Skin of body (tissue), 1 donor: ENCODE measurements at regions not wholly inside any gene's neighbourhood (a gene's known extent, or its start where the extent isn't known, plus 50 kb on each side); places are given as distances from the start of the nearest gene placed in this dataset.
A peak's percentile ranks its signal among the peaks of the same experiment; 100 is the strongest.

Experiments used
- DNase-seq: peaks from one replicate; lab custom pipeline; 2025; lab: John Stamatoyannopoulos, UW

- DNase-seq, result no peak
Measured at GRCh38 chr2:191514613-191515012, 163.3 kb upstream of the NABP1 start.

GRCh38 chr2:191515551-191515950 is 162.4 kb upstream of the NABP1 start:
- DNase-seq, result no peak

- DNase-seq, result no peak
Measured at GRCh38 chr2:191516260-191516659, 161.7 kb upstream of the NABP1 start.

- DNase-seq, result peak; percentile 50
Measured at GRCh38 chr2:191521608-191522208, 156.2 kb upstream of the NABP1 start.

- DNase-seq, result no peak
Measured at GRCh38 chr2:191522478-191523120, 155.3 kb upstream of the NABP1 start.

GRCh38 chr2:191526091-191526490 is 151.8 kb upstream of the NABP1 start:
- DNase-seq, result no peak

- no peak for DNase-seq
Measured at GRCh38 chr2:191526536-191526935, 151.4 kb upstream of the NABP1 start.

- no peak for DNase-seq
Measured at GRCh38 chr2:191526953-191527556, 150.9 kb upstream of the NABP1 start.

GRCh38 chr2:191530618-191531017 is 147.3 kb upstream of the NABP1 start:
- no peak for DNase-seq

GRCh38 chr2:191533693-191534180 is 144.2 kb upstream of the NABP1 start:
- no peak for DNase-seq

GRCh38 chr2:191537921-191538320 is 140.0 kb upstream of the NABP1 start:
- no peak for DNase-seq

GRCh38 chr2:191538334-191538903 is 139.5 kb upstream of the NABP1 start:
- DNase-seq, result no peak

GRCh38 chr2:191539068-191539467 is 138.9 kb upstream of the NABP1 start:
- no peak for DNase-seq

- DNase-seq, result no peak
Measured at GRCh38 chr2:191540681-191541080, 137.3 kb upstream of the NABP1 start.

- DNase-seq, result no peak
Measured at GRCh38 chr2:191543708-191544107, 134.2 kb upstream of the NABP1 start.

GRCh38 chr2:191544461-191545062 is 133.4 kb upstream of the NABP1 start:
- DNase-seq, result no peak

GRCh38 chr2:191545361-191545760 is 132.6 kb upstream of the NABP1 start:
- no peak for DNase-seq

GRCh38 chr2:191552066-191552465 is 125.9 kb upstream of the NABP1 start:
- DNase-seq, result peak; percentile 10

- DNase-seq, result no peak
Measured at GRCh38 chr2:191554240-191554639, 123.7 kb upstream of the NABP1 start.

- peak; percentile 78 for DNase-seq
Measured at GRCh38 chr2:191555092-191555742, 122.7 kb upstream of the NABP1 start.

- no peak for DNase-seq
Measured at GRCh38 chr2:191556463-191556862, 121.5 kb upstream of the NABP1 start.

- DNase-seq, result no peak
Measured at GRCh38 chr2:191557841-191558240, 120.1 kb upstream of the NABP1 start.
